ENCODE measurements at regions not wholly inside any gene's neighbourhood (a gene's known extent, or its start where the extent isn't known, plus 50 kb on each side); places are given as distances from the start of the nearest gene placed in this dataset.

DNA sequence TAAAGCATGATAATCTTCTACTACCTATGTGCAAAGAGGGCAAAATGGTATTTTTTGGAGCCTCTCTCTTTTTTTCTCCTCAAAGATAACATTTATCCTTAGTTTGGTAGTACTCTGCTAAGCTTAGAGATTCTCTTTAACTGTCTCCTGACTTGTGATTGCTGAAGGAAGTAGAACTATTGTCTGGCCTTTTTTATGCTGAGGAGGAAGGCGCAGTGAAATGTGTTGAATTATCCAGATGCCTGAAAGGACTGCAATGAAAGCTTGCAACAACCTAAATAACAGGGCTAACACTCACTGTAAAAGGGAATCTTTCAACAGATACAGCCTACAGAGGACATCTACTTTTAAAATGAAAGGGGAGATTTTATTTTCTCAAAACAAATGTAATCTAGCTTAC is 59.5 kb upstream of the CCDC160 start:
- TF ChIP-seq, protein P1, sequence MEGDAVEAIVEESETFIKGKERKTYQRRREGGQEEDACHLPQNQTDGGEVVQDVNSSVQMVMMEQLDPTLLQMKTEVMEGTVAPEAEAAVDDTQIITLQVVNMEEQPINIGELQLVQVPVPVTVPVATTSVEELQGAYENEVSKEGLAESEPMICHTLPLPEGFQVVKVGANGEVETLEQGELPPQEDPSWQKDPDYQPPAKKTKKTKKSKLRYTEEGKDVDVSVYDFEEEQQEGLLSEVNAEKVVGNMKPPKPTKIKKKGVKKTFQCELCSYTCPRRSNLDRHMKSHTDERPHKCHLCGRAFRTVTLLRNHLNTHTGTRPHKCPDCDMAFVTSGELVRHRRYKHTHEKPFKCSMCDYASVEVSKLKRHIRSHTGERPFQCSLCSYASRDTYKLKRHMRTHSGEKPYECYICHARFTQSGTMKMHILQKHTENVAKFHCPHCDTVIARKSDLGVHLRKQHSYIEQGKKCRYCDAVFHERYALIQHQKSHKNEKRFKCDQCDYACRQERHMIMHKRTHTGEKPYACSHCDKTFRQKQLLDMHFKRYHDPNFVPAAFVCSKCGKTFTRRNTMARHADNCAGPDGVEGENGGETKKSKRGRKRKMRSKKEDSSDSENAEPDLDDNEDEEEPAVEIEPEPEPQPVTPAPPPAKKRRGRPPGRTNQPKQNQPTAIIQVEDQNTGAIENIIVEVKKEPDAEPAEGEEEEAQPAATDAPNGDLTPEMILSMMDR (IDR thresholded peaks at IDR 0.05), result no peak
- no peak for TF ChIP-seq EZH2 (IDR thresholded peaks at IDR 0.05; ENCODE audit: borderline replicate concordance, insufficient read depth, low read depth, low read length, poor library complexity, severe bottlenecking)
